NCI-H1694 treated with DMSO at 0.1 percent for 48 hours (cell line): ENCODE measurements at regions not wholly inside any gene's neighbourhood (a gene's known extent, or its start where the extent isn't known, plus 50 kb on each side); places are given as distances from the start of the nearest gene placed in this dataset.

ENCODE experiments used
- DNase-seq: peaks from one replicate; lab custom pipeline; 2025; lab: John Stamatoyannopoulos, UW

GRCh38 chr18:44135741-44136140, 544.9 kb upstream of the SETBP1 start:
- DNase-seq: no peak

GRCh38 chr18:44136326-44136725, 544.4 kb upstream of the SETBP1 start:
- no peak for DNase-seq

- DNase-seq: no peak
Observed at GRCh38 chr18:44143072-44143471, 537.6 kb upstream of the SETBP1 start.

- no peak for DNase-seq
Observed at GRCh38 chr18:44149706-44150105, 531.0 kb upstream of the SETBP1 start.

GRCh38 chr18:44153981-44154380, 526.7 kb upstream of the SETBP1 start:
- no peak for DNase-seq

GRCh38 chr18:44156126-44156525, 524.6 kb upstream of the SETBP1 start:
- no peak for DNase-seq

GRCh38 chr18:44156776-44157335, 523.8 kb upstream of the SETBP1 start:
- no peak for DNase-seq

GRCh38 chr18:44170208-44170880, 510.3 kb upstream of the SETBP1 start:
- no peak for DNase-seq

- no peak for DNase-seq
Observed at GRCh38 chr18:44171301-44171700, 509.4 kb upstream of the SETBP1 start.

- DNase-seq: no peak
Observed at GRCh38 chr18:44175891-44176290, 504.8 kb upstream of the SETBP1 start.

GRCh38 chr18:44178476-44178875, 502.2 kb upstream of the SETBP1 start:
- no peak for DNase-seq

GRCh38 chr18:44179693-44180092, 501.0 kb upstream of the SETBP1 start:
- DNase-seq: no peak

GRCh38 chr18:44180683-44181082, 500.0 kb upstream of the SETBP1 start:
- DNase-seq: no peak

GRCh38 chr18:44181951-44182747, 498.5 kb upstream of the SETBP1 start:
- DNase-seq: no peak

GRCh38 chr18:44186001-44186400, 494.7 kb upstream of the SETBP1 start:
- no peak for DNase-seq

- no peak for DNase-seq
Observed at GRCh38 chr18:44187090-44187489, 493.6 kb upstream of the SETBP1 start.

GRCh38 chr18:44195394-44196140, 485.1 kb upstream of the SETBP1 start:
- DNase-seq: no peak

GRCh38 chr18:44197832-44198611, 482.7 kb upstream of the SETBP1 start:
- DNase-seq: no peak

GRCh38 chr18:44198612-44199284, 481.9 kb upstream of the SETBP1 start:
- DNase-seq: no peak

GRCh38 chr18:44213293-44213692, 467.4 kb upstream of the SETBP1 start:
- DNase-seq: no peak

- DNase-seq: no peak
Observed at GRCh38 chr18:44214396-44214795, 466.3 kb upstream of the SETBP1 start.
